Fibroblast of lung (primary cell): ENCODE measurements at regions not wholly inside any gene's neighbourhood (a gene's known extent, or its start where the extent isn't known, plus 50 kb on each side); places are given as distances from the start of the nearest gene placed in this dataset.
"Not testable (repeated sequence)": the region's sequence is repeated elsewhere in the genome, so short reads cannot be mapped to it uniquely, and the experiment has no call there.

Experiments
- DNase-seq, 2 donors: peaks; one replicate each; pipeline versions ENCODE4 v3.0.0 to v3.0.0-alpha.2; 2010; ENCODE audit warnings: low read depth in 2 of 2
- H2AFZ ChIP-seq: 2 replicates; pipeline ENCODE4 v1.5.1; 2012; ENCODE audit warnings: low read length, control low read depth, inconsistent platforms
- H3K27ac ChIP-seq: 2 replicates; pipeline ENCODE4 v1.5.1; 2011; ENCODE audit warnings: low read length, control low read depth; ENCODE audit not compliant: insufficient read depth
- H3K27me3 ChIP-seq: 2 replicates; pipeline ENCODE4 v1.5.1; 2011; ENCODE audit warnings: mild to moderate bottlenecking, low read length; ENCODE audit not compliant: control insufficient read depth, insufficient read depth
- H3K36me3 ChIP-seq: 2 replicates; pipeline ENCODE4 v1.5.1; 2011; ENCODE audit warnings: low read length; ENCODE audit not compliant: control insufficient read depth, insufficient read depth
- H3K4me1 ChIP-seq: 2 replicates; pipeline ENCODE4 v1.5.1; 2011; ENCODE audit warnings: low read length; ENCODE audit not compliant: control insufficient read depth, insufficient read depth; ENCODE audit errors: extremely low read depth
- H3K4me2 ChIP-seq: 2 replicates; pipeline ENCODE4 v1.5.1; 2011; ENCODE audit warnings: low read length, control low read depth; ENCODE audit not compliant: insufficient read depth; ENCODE audit errors: extremely low read depth
- H3K4me3 ChIP-seq, 4 experiments: fragments of 200-600 bp in 1 of 4; sonication (generic) in 1 of 4; replicated peaks in 1 of 4; 2 replicates each; pipeline ENCODE4 v1.5.1; 2011 to 2016; ENCODE audit warnings: low read length in 4 of 4, low read depth in 3 of 4, mild to moderate bottlenecking in 3 of 4, control low read depth in 2 of 4, inconsistent platforms in 1 of 4, mixed read lengths in 1 of 4; ENCODE audit not compliant: insufficient read depth in 1 of 4; ENCODE audit errors: control extremely low read depth in 1 of 4
- H3K79me2 ChIP-seq: 2 replicates; pipeline ENCODE4 v1.5.1; 2012; ENCODE audit warnings: mild to moderate bottlenecking, low read length, inconsistent platforms; ENCODE audit not compliant: control insufficient read depth, insufficient read depth
- H3K9ac ChIP-seq: 2 replicates; pipeline ENCODE4 v1.5.1; 2011; ENCODE audit warnings: mild to moderate bottlenecking, low read length, control low read depth; ENCODE audit not compliant: insufficient read depth
- H3K9me3 ChIP-seq: 2 replicates; pipeline ENCODE4 v1.5.1; 2012; ENCODE audit warnings: low read depth, low read length; ENCODE audit not compliant: control insufficient read depth, insufficient read depth
- H4K20me1 ChIP-seq: 2 replicates; pipeline ENCODE4 v1.5.1; 2011; ENCODE audit warnings: low read length; ENCODE audit not compliant: control insufficient read depth, insufficient read depth; ENCODE audit errors: extremely low read depth
- CTCF ChIP-seq, 2 donors: IDR thresholded peaks in 1 of 2; conservative IDR thresholded peaks in 1 of 2; 1 replicate in 1 of 2; 2 replicates in 1 of 2; pipeline ENCODE4 v1.5.1; 2011 to 2012; ENCODE audit warnings: low read length in 2 of 2, control low read depth in 1 of 2, inconsistent platforms in 1 of 2, low read depth in 1 of 2, mild to moderate bottlenecking in 1 of 2
- EZH2 ChIP-seq: IDR thresholded peaks from 2 replicates; pipeline ENCODE4 v1.5.1; 2012; ENCODE audit warnings: low read length, control low read depth, mild to moderate bottlenecking; ENCODE audit errors: missing control alignments

GRCh38 chr13:79895416-79895815 is 414.5 kb downstream of the NDFIP2 start:
- TF ChIP-seq CTCF (conservative IDR thresholded peaks at IDR 0.05 in 1 of 2, IDR thresholded peaks at IDR 0.05 in 1 of 2; ENCODE audit: low read depth in 1 of 2, low read length in 2 of 2) (no peak), EZH2 (no peak)
- DNase-seq, result no peak
- H3K79me2 ChIP-seq, result no peaks in the 10 kb centered on the region
- H4K20me1 ChIP-seq, result no peaks in the 10 kb centered on the region
- H3K9ac ChIP-seq, result no peak overlapping the region
- H3K9me3 ChIP-seq, result no peaks in the 10 kb centered on the region
- H3K4me1 ChIP-seq, result no peaks in the 10 kb centered on the region
- no peak overlapping the region for H3K4me3 ChIP-seq
- no peak overlapping the region for H3K27ac ChIP-seq
- no peaks in the 10 kb centered on the region for H3K27me3 ChIP-seq
- H3K36me3 ChIP-seq, result no peaks in the 10 kb centered on the region
- H2AFZ ChIP-seq, result no peak overlapping the region
- H3K4me2 ChIP-seq, result no peak overlapping the region

DNA sequence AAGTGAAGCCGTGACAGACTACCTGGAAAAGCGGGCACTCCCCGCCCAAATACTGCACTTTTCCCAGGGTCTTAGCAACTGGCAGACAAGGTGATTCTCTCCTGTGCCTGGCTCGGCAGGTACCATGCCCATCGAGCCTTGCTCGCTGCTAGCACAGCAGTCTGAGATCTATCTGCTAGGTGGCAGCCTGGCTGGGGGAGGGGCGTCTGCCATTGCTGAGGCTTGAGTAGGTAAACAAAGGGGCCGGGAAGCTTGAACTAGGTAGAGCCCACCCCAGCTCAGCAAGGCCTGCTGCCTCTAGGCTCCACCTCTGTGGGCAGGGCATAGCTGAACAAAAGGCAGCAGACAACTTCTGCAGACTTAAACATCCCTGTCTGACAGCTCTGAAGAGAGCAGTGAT is 406.3 kb downstream of the NDFIP2 start:
- H2AFZ ChIP-seq, H3K9ac ChIP-seq, H3K4me2 ChIP-seq, H4K20me1 ChIP-seq, H3K79me2 ChIP-seq, H3K36me3 ChIP-seq, H3K4me1 ChIP-seq, DNase-seq, H3K9me3 ChIP-seq, H3K27me3 ChIP-seq, H3K27ac ChIP-seq, H3K4me3 ChIP-seq: not testable (repeated sequence)

DNA sequence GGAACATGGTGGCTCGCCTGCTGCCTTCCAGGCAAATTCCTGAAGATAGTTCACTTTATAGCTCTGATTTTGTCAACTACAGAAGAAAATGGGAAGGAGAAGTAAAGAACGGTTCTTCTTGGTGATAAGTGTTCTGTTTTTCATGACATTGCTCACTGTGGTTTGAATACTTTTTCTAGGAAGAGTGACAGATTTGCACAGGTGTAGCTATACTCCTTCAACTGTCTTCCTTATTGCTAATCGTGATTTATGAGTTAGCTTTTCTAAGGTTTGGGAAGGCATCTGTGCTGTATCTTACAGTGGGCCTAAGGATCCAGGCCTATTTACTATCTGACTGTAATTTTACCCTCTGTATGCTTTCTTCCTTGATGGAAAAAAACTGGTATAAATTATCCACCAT is 405.6 kb downstream of the NDFIP2 start:
- Histone ChIP-seq H3K9me3 (no peaks in the 10 kb centered on the region), H3K79me2 (no peaks in the 10 kb centered on the region), H3K4me1 (no peaks in the 10 kb centered on the region), H3K27me3 (no peaks in the 10 kb centered on the region), H3K36me3 (no peaks in the 10 kb centered on the region), H3K4me2 (no peak overlapping the region), H3K9ac (no peak overlapping the region), H2AFZ (no peak overlapping the region), H3K27ac (no peak overlapping the region), H4K20me1 (no peaks in the 10 kb centered on the region), H3K4me3 (no peak overlapping the region)
- TF ChIP-seq CTCF (conservative IDR thresholded peaks at IDR 0.05 in 1 of 2, IDR thresholded peaks at IDR 0.05 in 1 of 2; ENCODE audit: low read depth in 1 of 2, low read length in 2 of 2) (no peak), EZH2 (no peak)
- no peak for DNase-seq

DNA sequence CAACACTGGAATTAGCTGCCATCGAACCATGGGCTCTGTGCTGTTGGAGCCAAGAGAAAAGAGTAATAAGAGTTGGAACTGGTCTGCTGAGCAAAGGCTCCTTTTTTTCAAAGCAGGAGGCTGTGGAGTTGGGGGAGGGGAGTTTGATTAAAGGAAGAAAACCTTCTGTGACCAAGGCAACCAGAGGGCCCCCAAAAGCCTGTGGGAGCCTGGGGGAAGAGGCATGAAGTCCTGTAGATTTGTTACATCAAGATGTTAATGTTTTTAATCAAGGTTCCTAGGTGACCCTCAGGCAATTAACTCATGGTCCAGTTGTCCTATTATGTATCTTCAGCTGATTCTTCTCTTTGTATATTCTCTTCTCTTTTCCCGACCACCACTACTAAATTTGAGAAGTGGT is 403.9 kb downstream of the NDFIP2 start:
- Histone ChIP-seq H3K27me3 (no peaks in the 10 kb centered on the region), H2AFZ (no peak overlapping the region), H3K4me2 (no peak overlapping the region), H3K36me3 (no peaks in the 10 kb centered on the region), H3K27ac (no peak overlapping the region), H3K4me3 (no peak overlapping the region), H4K20me1 (no peaks in the 10 kb centered on the region), H3K9ac (no peak overlapping the region), H3K4me1 (no peaks in the 10 kb centered on the region), H3K9me3 (no peaks in the 10 kb centered on the region), H3K79me2 (no peaks in the 10 kb centered on the region)
- no peak for TF ChIP-seq CTCF (conservative IDR thresholded peaks at IDR 0.05 in 1 of 2, IDR thresholded peaks at IDR 0.05 in 1 of 2; ENCODE audit: low read depth in 1 of 2, low read length in 2 of 2)
- TF ChIP-seq EZH2, result no peak
- DNase-seq, result no peak
